SK-N-MC (cell line): ENCODE measurements at regions not wholly inside any gene's neighbourhood (a gene's known extent, or its start where the extent isn't known, plus 50 kb on each side); places are given as distances from the start of the nearest gene placed in this dataset.

Source experiments
- EZH2 ChIP-seq: fragments of 200-600 bp; sonication (generic); IDR thresholded peaks from one replicate; pipeline ENCODE4 v1.6.1; 2017; ENCODE audit warnings: antibody characterized with exemption
- POLR2AphosphoS5 ChIP-seq: IDR thresholded peaks from 2 replicates; pipeline ENCODE4 v1.6.1; 2012; ENCODE audit warnings: mild to moderate bottlenecking, low read depth, low read length, borderline replicate concordance

- TF ChIP-seq EZH2, result no peak
- no peak for TF ChIP-seq POLR2AphosphoS5
Measured at GRCh38 chr11:25766332-25767015, 565.5 kb upstream of the ANO3 start.
